A549 (cell line): ENCODE measurements at regions not wholly inside any gene's neighbourhood (a gene's known extent, or its start where the extent isn't known, plus 50 kb on each side); places are given as distances from the start of the nearest gene placed in this dataset.

Source experiments
- ATAC-seq, 2 experiments: fragments of 200-7000 bp in 1 of 2; fragments of >200 bp in 1 of 2; cut with Nextera tagmentation in 1 of 2; cut with Tn5 transposase in 1 of 2; 3 replicates each; pipeline versions ENCODE4 v1.8.0 to v1.9.1; 2018 to 2020; ENCODE audit warnings: mild to moderate bottlenecking in 1 of 2, moderate library complexity in 1 of 2
- CTCF ChIA-PET: fragments of 300-600 bp; sonication (Branson Sonifier 250); formaldehyde crosslinking; extraction: SDS; loops from one replicate; lab custom pipeline; 2021; ENCODE audit warnings: antibody characterized with exemption, inconsistent platforms; lab: Yijun Ruan, JAX
- POLR2A ChIA-PET: fragments of 350-600 bp; formaldehyde crosslinking; extraction: SDS; loops from one replicate; lab custom pipeline; 2021; ENCODE audit warnings: antibody characterized with exemption, inconsistent platforms; lab: Yijun Ruan, JAX
- DNase-seq, 2 experiments: peaks; one replicate each; pipeline versions ENCODE4 v3.0.0 to v3.0.0-alpha.2; 2011 to 2016; ENCODE audit warnings: low read depth in 1 of 2, low spot score in 1 of 2
- FAIRE-seq: peaks from 2 replicates; lab custom pipeline; 2011; peaks lifted over from hg19 to GRCh38; lab: Jason Lieb, UNC
- H3K27ac ChIP-seq, 2 experiments: fragments of >200 bp; sonication (Bioruptor Twin); formaldehyde crosslinking; 3 replicates each; pipeline ENCODE4 v1.5.1; 2016 to 2017
- H3K4me1 ChIP-seq: fragments of >200 bp; sonication (Bioruptor Twin); formaldehyde crosslinking; 3 replicates; pipeline ENCODE4 v1.6.1; 2016
- H3K4me2 ChIP-seq: fragments of >200 bp; sonication (Bioruptor Twin); formaldehyde crosslinking; 3 replicates; pipeline ENCODE4 v1.6.1; 2016
- H3K4me3 ChIP-seq: fragments of >200 bp; sonication (Bioruptor Twin); formaldehyde crosslinking; 3 replicates; pipeline ENCODE4 v1.5.1; 2016
- H3K9me3 ChIP-seq: fragments of >200 bp; sonication (Bioruptor Twin); formaldehyde crosslinking; 3 replicates; pipeline ENCODE4 v1.6.1; 2016
- CBX8 ChIP-seq: fragments of 200-600 bp; sonication (generic); IDR thresholded peaks from 2 replicates; pipeline ENCODE4 v1.6.1; 2016
- CTCF ChIP-seq: fragments of >200 bp; sonication (Bioruptor Twin); formaldehyde crosslinking; IDR thresholded peaks from 3 replicates; pipeline ENCODE4 v1.5.1; 2016
- EHMT2 ChIP-seq: fragments of 200-600 bp; sonication (generic); IDR thresholded peaks from 2 replicates; pipeline ENCODE4 v1.6.1; 2016; ENCODE audit warnings: antibody characterized with exemption, low read depth, mild to moderate bottlenecking, moderate library complexity
- FOSB ChIP-seq: fragments of 250-450 bp; sonication (Bioruptor Pico); IDR thresholded peaks from 2 replicates; pipeline ENCODE4 v1.5.0; 2020; ENCODE audit warnings: mild to moderate bottlenecking, moderate library complexity
- GATA3 ChIP-seq: IDR thresholded peaks from 2 replicates; pipeline ENCODE4 v1.6.1; 2012; ENCODE audit warnings: borderline replicate concordance
- HDAC2 ChIP-seq: fragments of 200-600 bp; sonication (generic); IDR thresholded peaks from 2 replicates; pipeline ENCODE4 v1.6.1; 2016
- HES2 ChIP-seq: fragments of >200 bp; sonication (Bioruptor Twin); formaldehyde crosslinking; IDR thresholded peaks from 2 replicates; pipeline ENCODE4 v1.6.1; 2016
- HEYL ChIP-seq: fragments of 250-450 bp; sonication (Bioruptor Pico); IDR thresholded peaks from 2 replicates; pipeline ENCODE4 v1.8.0; 2021; ENCODE audit warnings: mild to moderate bottlenecking, moderate library complexity
- HOXB13 ChIP-seq: fragments of 250-450 bp; sonication (Bioruptor Pico); IDR thresholded peaks from 2 replicates; pipeline ENCODE4 v1.5.0; 2020; ENCODE audit warnings: low read depth, mild to moderate bottlenecking, moderate library complexity
- HOXB5 ChIP-seq: fragments of 250-450 bp; sonication (Bioruptor Pico); IDR thresholded peaks from 2 replicates; pipeline ENCODE4 v1.5.0; 2020; ENCODE audit warnings: mild to moderate bottlenecking, moderate library complexity
- JUN ChIP-seq, 2 experiments: fragments of >200 bp; sonication (Bioruptor Twin); formaldehyde crosslinking; IDR thresholded peaks; 2 replicates in 1 of 2; 3 replicates in 1 of 2; pipeline ENCODE4 v1.6.1; 2016 to 2017
- MAFK ChIP-seq: fragments of 450-650 bp; IDR thresholded peaks from 2 replicates; pipeline ENCODE4 v1.6.1; 2014; ENCODE audit not compliant: partially characterized antibody
- MAX ChIP-seq: IDR thresholded peaks from 2 replicates; pipeline ENCODE4 v1.6.1; 2012
- MYC ChIP-seq: IDR thresholded peaks from 2 replicates; pipeline ENCODE4 v1.6.1; 2012; ENCODE audit warnings: mild to moderate bottlenecking, inconsistent platforms, low read length, improper control_type of control experiment, borderline replicate concordance
- NR3C1 ChIP-seq: fragments of >200 bp; sonication (Bioruptor Twin); formaldehyde crosslinking; IDR thresholded peaks from 3 replicates; pipeline ENCODE4 v1.6.1; 2017
- PBX3 ChIP-seq: IDR thresholded peaks from 2 replicates; pipeline ENCODE4 v1.6.1; 2012
- POLR2AphosphoS2 ChIP-seq: conservative IDR thresholded peaks from 2 replicates; pipeline ENCODE4 v1.6.1; 2012; ENCODE audit warnings: low read length, improper control_type of control experiment, inconsistent platforms
- RCOR1 ChIP-seq: fragments of 150-350 bp; IDR thresholded peaks from 2 replicates; pipeline ENCODE4 v1.6.1; 2014; ENCODE audit warnings: antibody characterized with exemption, low read length, low read depth
- SREBF2 ChIP-seq: fragments of 450-650 bp; IDR thresholded peaks from 2 replicates; pipeline ENCODE4 v1.6.1; 2014; ENCODE audit warnings: mild to moderate bottlenecking, moderate library complexity
- TFCP2L1 ChIP-seq: fragments of 250-450 bp; sonication (Bioruptor Pico); IDR thresholded peaks from 2 replicates; pipeline ENCODE4 v1.5.0; 2021; ENCODE audit warnings: mild to moderate bottlenecking
- ZC3H11A ChIP-seq: fragments of 450-650 bp; IDR thresholded peaks from 2 replicates; pipeline ENCODE4 v1.6.1; 2014; ENCODE audit warnings: antibody characterized with exemption, mild to moderate bottlenecking
- ZFP36 ChIP-seq: fragments of 450-650 bp; IDR thresholded peaks from 2 replicates; pipeline ENCODE4 v1.6.1; 2014; ENCODE audit warnings: borderline replicate concordance; ENCODE audit not compliant: partially characterized antibody
- ZNF302 ChIP-seq: fragments of 250-450 bp; sonication (Bioruptor Pico); IDR thresholded peaks from 2 replicates; pipeline ENCODE4 v1.9.0; 2021; ENCODE audit warnings: inconsistent platforms, mild to moderate bottlenecking, moderate library complexity
- WGBS: methylation state at CpG from one replicate; pipeline ENCODE4 v1.1.6; 2017; ENCODE audit errors: missing lambda C conversion rate; 5-methylcytosine and 5-hydroxymethylcytosine counted together

- ATAC-seq (no peak), FAIRE-seq (no peak), DNase-seq (no peak)
- no peak for TF ChIP-seq HES2
- TF ChIP-seq HEYL: no peak
- TF ChIP-seq CBX8: no peak
- no peak for TF ChIP-seq MAX
- no peak for TF ChIP-seq SREBF2
- no peak for TF ChIP-seq RCOR1
- TF ChIP-seq HOXB5 (CRISPR knock-in tag): no peak
- TF ChIP-seq HDAC2: no peak
- TF ChIP-seq EHMT2: no peak
- no peak for TF ChIP-seq ZFP36
- TF ChIP-seq FOSB (CRISPR knock-in tag): no peak
- no peaks in the 10 kb centered on the region for H3K4me1 ChIP-seq
- H3K4me2 ChIP-seq: no peak overlapping the region
- H3K27ac ChIP-seq: no peak overlapping the region
- no peak overlapping the region for H3K4me3 ChIP-seq
- H3K9me3 ChIP-seq: no peaks in the 10 kb centered on the region
- ChIA-PET POLR2A (no interaction called here), CTCF (no interaction called here)
These were observed 780.6 kb upstream of the MDGA2 start for GRCh38 chr14:48456051-48456450.

GRCh38 chr14:48454887-48455286 lies 779.5 kb upstream of the MDGA2 start:
- 36% methylated on average over 2 of the region's 2 CpGs for WGBS
- CTCF ChIA-PET: no interaction called here
- TF ChIP-seq GATA3 (no peak), JUN (IDR thresholded peaks at IDR 0.05) (no peak), PBX3 (no peak), MAFK (peak; percentile 66)
- TF ChIP-seq, all 56 proteins: peak for 1
- no peaks in the 10 kb centered on the region for H3K4me1 ChIP-seq
- FAIRE-seq: no peak
- H3K27ac ChIP-seq: no peak overlapping the region
- H3K9me3 ChIP-seq: no peaks in the 10 kb centered on the region
- DNase-seq: no peak
- H3K4me3 ChIP-seq: no peak overlapping the region
- ATAC-seq: no peak
- POLR2A ChIA-PET: no interaction called here
- no peak overlapping the region for H3K4me2 ChIP-seq

- POLR2A ChIA-PET: no interaction called here
- Histone ChIP-seq H3K4me2 (no peak overlapping the region), H3K4me3 (no peak overlapping the region), H3K4me1 (no peaks in the 10 kb centered on the region), H3K27ac (no peak overlapping the region), H3K9me3 (no peaks in the 10 kb centered on the region)
- DNase-seq (no peak), FAIRE-seq (no peak), ATAC-seq (no peak)
- TF ChIP-seq CTCF (no peak), GATA3 (no peak), POLR2AphosphoS2 (no peak), HOXB13 (CRISPR knock-in tag) (no peak), HES2 (no peak), HOXB5 (CRISPR knock-in tag) (no peak), ZNF302 (CRISPR knock-in tag) (no peak), MYC (no peak), FOSB (CRISPR knock-in tag) (no peak), NR3C1 (no peak), ZC3H11A (no peak), TFCP2L1 (CRISPR knock-in tag) (no peak), EHMT2 (no peak), JUN (IDR thresholded peaks at IDR 0.05) (no peak)
- WGBS: 3% methylated on average over 2 of the region's 2 CpGs
- CTCF ChIA-PET: no interaction called here
These were observed 777.1 kb upstream of the MDGA2 start for GRCh38 chr14:48452437-48452995.
